K562 (cell line): ENCODE measurements at regions not wholly inside any gene's neighbourhood (a gene's known extent, or its start where the extent isn't known, plus 50 kb on each side); places are given as distances from the start of the nearest gene placed in this dataset.

Source experiments
- ATAC-seq: fragments of 200-7000 bp; cut with Tn5 transposase; 3 replicates; pipeline ENCODE4 v1.9.1; 2020; ENCODE audit warnings: moderate library complexity
- BruUV-seq: library from RNA; stranded (reverse); fragments of 400-500 nt; replicated peaks from 2 replicates; lab custom pipeline; 2021; lab: Mats Ljungman, UMichigan
- CTCF ChIA-PET: fragments of 300-600 bp; formaldehyde crosslinking; extraction: SDS; loops from one replicate; lab custom pipeline; 2021; ENCODE audit warnings: low intra/inter-chr PET ratio; lab: Yijun Ruan, JAX
- POLR2A ChIA-PET: fragments of 300-600, 350-650 bp; sonication (Branson Sonifier 250); formaldehyde crosslinking; extraction: SDS; loops from one replicate; lab custom pipeline; 2021; ENCODE audit warnings: antibody characterized with exemption, inconsistent platforms; lab: Yijun Ruan, JAX
- DNase-seq, 4 experiments: peaks; one replicate each; pipeline versions ENCODE4 v3.0.0 to v3.0.0-alpha.2; 2011 to 2018; ENCODE audit warnings: low spot score in 3 of 4, mixed read lengths in 3 of 4; ENCODE audit errors: extremely low read depth in 1 of 4
- FAIRE-seq: peaks from 2 replicates; lab custom pipeline; 2011; peaks lifted over from hg19 to GRCh38; lab: Jason Lieb, UNC
- H2AFZ ChIP-seq: 2 replicates; pipeline ENCODE4 v1.6.0; 2011; ENCODE audit warnings: low read depth, low read length, control low read depth, inconsistent platforms
- H3K27ac ChIP-seq: fragments of 200-600 bp; 3 replicates; pipeline ENCODE4 v1.8.0; 2011; ENCODE audit warnings: low read depth, mild to moderate bottlenecking, control low read depth, inconsistent platforms, low read length, moderate library complexity, mixed read lengths; ENCODE audit errors: extremely low read depth
- H3K27me3 ChIP-seq, 2 experiments: fragments of 300-600 bp in 1 of 2; 2 replicates in 1 of 2; 3 replicates in 1 of 2; pipeline versions ENCODE4 v1.6.0 to v1.8.0; 2011; ENCODE audit warnings: inconsistent platforms in 2 of 2, low read length in 2 of 2, mild to moderate bottlenecking in 1 of 2, mixed read lengths in 1 of 2, moderate library complexity in 1 of 2; ENCODE audit not compliant: control insufficient read depth in 2 of 2, insufficient read depth in 2 of 2
- H3K36me3 ChIP-seq: fragments of 300-600 bp; 3 replicates; pipeline ENCODE4 v1.8.0; 2011; ENCODE audit warnings: mild to moderate bottlenecking, low read length, inconsistent platforms; ENCODE audit not compliant: control insufficient read depth, insufficient read depth
- H3K4me1 ChIP-seq, 2 experiments: fragments of 200-600 bp in 1 of 2; replicated peaks in 1 of 2; 2 replicates in 1 of 2; 3 replicates in 1 of 2; pipeline versions ENCODE4 v1.5.1 to v1.8.0; 2011; ENCODE audit warnings: inconsistent platforms in 2 of 2, low read length in 2 of 2, mild to moderate bottlenecking in 1 of 2, mixed read lengths in 1 of 2, moderate library complexity in 1 of 2; ENCODE audit not compliant: control insufficient read depth in 2 of 2, insufficient read depth in 2 of 2
- H3K4me2 ChIP-seq: 2 replicates; pipeline ENCODE4 v1.6.1; 2011; ENCODE audit warnings: low read length, control low read depth, inconsistent platforms, mixed read lengths; ENCODE audit not compliant: insufficient read depth
- H3K4me3 ChIP-seq: fragments of 200-600 bp; sonication (generic), shearing (Covaris generic); 2 replicates; pipeline ENCODE4 v1.5.1; 2016; ENCODE audit warnings: control low read depth, inconsistent platforms
- H3K79me2 ChIP-seq: fragments of 200-600 bp; 3 replicates; pipeline ENCODE4 v1.8.0; 2011; ENCODE audit warnings: low read length, inconsistent platforms; ENCODE audit not compliant: control insufficient read depth, insufficient read depth
- H3K9ac ChIP-seq, 2 experiments: 2 replicates each; pipeline versions ENCODE4 v1.6.0 to v1.6.1; 2011; ENCODE audit warnings: low read depth in 2 of 2, low read length in 2 of 2, control low read depth in 1 of 2, inconsistent platforms in 1 of 2, mild to moderate bottlenecking in 1 of 2, mixed read lengths in 1 of 2; ENCODE audit not compliant: insufficient read depth in 1 of 2
- H3K9me1 ChIP-seq: one replicate; pipeline ENCODE4 v1.6.0; 2011; ENCODE audit warnings: inconsistent platforms, mild to moderate bottlenecking, low read length, moderate library complexity; ENCODE audit not compliant: control insufficient read depth, insufficient read depth
- H3K9me3 ChIP-seq: replicated peaks from 2 replicates; pipeline ENCODE4 v1.5.1; 2011; ENCODE audit warnings: low read depth, low read length, inconsistent platforms; ENCODE audit not compliant: control insufficient read depth, insufficient read depth
- H4K20me1 ChIP-seq: replicated peaks from 2 replicates; pipeline ENCODE4 v1.6.1; 2011; ENCODE audit warnings: low read length, inconsistent platforms, mixed read lengths; ENCODE audit not compliant: control insufficient read depth, insufficient read depth
- KHSRP ChIP-seq: fragments of 450-650 bp; IDR thresholded peaks from 2 replicates; pipeline ENCODE4 v1.6.1; 2017
- MED1 ChIP-seq: sonication (generic); formaldehyde crosslinking; IDR thresholded peaks from 2 replicates; pipeline ENCODE4 v1.8.1; 2023; ENCODE audit warnings: missing genetic modification reagents, borderline replicate concordance
- NFIX ChIP-seq: fragments of 250-450 bp; sonication (Bioruptor Pico); IDR thresholded peaks from 2 replicates; pipeline ENCODE4 v1.4.0; 2020; ENCODE audit warnings: low read depth, mild to moderate bottlenecking, moderate library complexity
- NRF1 ChIP-seq, 2 experiments: fragments of 450-650 bp; IDR thresholded peaks in 1 of 2; conservative IDR thresholded peaks in 1 of 2; 2 replicates each; pipeline ENCODE4 v1.6.1; 2014; ENCODE audit warnings: mild to moderate bottlenecking in 2 of 2
- SETDB1 ChIP-seq: IDR thresholded peaks from one replicate; pipeline ENCODE4 v1.6.1; 2012; ENCODE audit warnings: low read length, control low read depth, inconsistent platforms
- SIRT6 ChIP-seq: IDR thresholded peaks from one replicate; pipeline ENCODE4 v1.6.1; 2012; ENCODE audit warnings: low read depth, mild to moderate bottlenecking, control low read depth, inconsistent platforms, low read length, moderate library complexity
- SMARCB1 ChIP-seq: IDR thresholded peaks from 2 replicates; pipeline ENCODE4 v1.6.1; 2011; ENCODE audit warnings: improper control_type of control experiment, low read depth; ENCODE audit not compliant: insufficient read length
- TAF15 ChIP-seq: fragments of 200-400 bp; formaldehyde crosslinking; IDR thresholded peaks from 2 replicates; pipeline ENCODE4 v1.6.1; 2017; ENCODE audit warnings: mild to moderate bottlenecking, low read depth, low read length, moderate library complexity
- WGBS: fragments of 100-300 bp; shearing (Covaris generic); methylation state at CpG from one replicate; pipeline ENCODE4 v1.1.6; 2016; ENCODE audit warnings: low coverage, mixed read lengths; ENCODE audit not compliant: insufficient coverage; ENCODE audit errors: missing lambda C conversion rate; 5-methylcytosine and 5-hydroxymethylcytosine counted together
- in situ Hi-C: fragments of 300-500 bp; cut with MboI; formaldehyde crosslinking; loops from 4 replicates; pipeline ENCODE4 v1.15.0; 2018; ENCODE audit warnings: inconsistent platforms, mixed read lengths
- intact Hi-C: fragments of 100-400 bp; cut with micrococcal nuclease; formaldehyde crosslinking; loops from 2 replicates; pipeline ENCODE4 v1.14.2; 2022
- TF ChIP-seq, protein P1 (sequence below), 3 experiments: fragments of 200-800 bp in 1 of 3; fragments of 250-450 bp in 1 of 3; fragments of 450-650 bp in 1 of 3; sonication (Bioruptor Pico) in 1 of 3; sonication (Bioruptor generic) in 1 of 3; formaldehyde crosslinking in 1 of 3; IDR thresholded peaks; 2 replicates each; pipeline versions ENCODE4 v1.6.1 to v1.8.0; 2016 to 2022; ENCODE audit warnings: mild to moderate bottlenecking in 2 of 3, missing genetic modification characterization in 2 of 3, missing compliant biosample characterization in 1 of 3, moderate library complexity in 1 of 3
- TF ChIP-seq, protein P2 (sequence below): sonication (generic); formaldehyde crosslinking; IDR thresholded peaks from 2 replicates; pipeline ENCODE4 v1.4.0; 2020; ENCODE audit warnings: mild to moderate bottlenecking, missing genetic modification reagents
- TF ChIP-seq, protein P3 (sequence below): fragments of 450-650 bp; formaldehyde crosslinking; IDR thresholded peaks from 2 replicates; pipeline ENCODE4 v1.4.0; 2020; ENCODE audit warnings: mild to moderate bottlenecking, moderate library complexity
- TF ChIP-seq, protein P4 (sequence below): fragments of 150-350 bp; IDR thresholded peaks from 2 replicates; pipeline ENCODE4 v1.6.1; 2014; ENCODE audit warnings: low read depth, mild to moderate bottlenecking, low read length, borderline replicate concordance

DNA sequence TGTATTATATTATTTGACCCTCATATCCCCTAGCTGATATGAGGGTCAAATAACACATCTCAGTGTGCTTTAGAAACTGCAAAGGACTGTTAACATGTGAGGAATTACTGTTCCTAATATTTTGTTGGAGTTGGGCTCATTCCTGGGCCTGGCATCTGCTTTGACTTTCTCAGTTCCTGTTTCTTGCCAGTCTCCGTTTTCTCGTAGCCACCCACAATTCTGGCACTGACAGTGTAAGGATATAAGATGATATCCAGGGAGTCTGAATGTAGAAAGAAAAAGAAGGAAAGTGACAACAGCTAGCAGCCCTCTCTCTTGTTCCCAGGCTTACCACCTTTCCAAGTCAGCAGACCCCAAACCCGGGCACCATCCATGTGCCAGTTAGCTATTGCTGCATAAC lies 54.4 kb upstream of the SCMH1 start:
- Histone ChIP-seq H3K4me3 (no peak overlapping the region), H3K36me3 (no peaks in the 10 kb centered on the region), H3K9ac (no peak overlapping the region), H3K27ac (no peak overlapping the region), H4K20me1 (no peaks in the 10 kb centered on the region), H3K4me2 (no peak overlapping the region), H3K9me1 (no peaks in the 10 kb centered on the region), H2AFZ (no peak overlapping the region), H3K27me3 (peaks cover 18 to 49% of the 10 kb centered on the region in 2 experiments; a peak in 3 of 5 replicates), H3K4me1 (no peaks in the 10 kb centered on the region), H3K79me2 (no peaks in the 10 kb centered on the region), H3K9me3 (no peaks in the 10 kb centered on the region)
- ATAC-seq (no peak), FAIRE-seq (no peak), DNase-seq (no peak)
- in situ Hi-C loops (no loop called here), intact Hi-C loops (no loop called here)
- 0% methylated on average over 3 of the region's 3 CpGs for WGBS
- POLR2A ChIA-PET: interaction anchor here (0.6 to 1.0 kb wide), 2 partner anchors 26 to 1438 kb away, joined by 3 read pairs; no protein-coding TSS in a partner anchor
- CTCF ChIA-PET: no interaction called here
- no TSS peak for BruUV-seq
- TF ChIP-seq SETDB1 (no peak), SIRT6 (no peak), NRF1 (conservative IDR thresholded peaks at IDR 0.05 in 1 of 2, IDR thresholded peaks at IDR 0.05 in 1 of 2) (no peak), MED1 (CRISPR knock-in tag) (no peak), KHSRP (no peak), NFIX (CRISPR knock-in tag) (no peak), TAF15 (no peak), SMARCB1 (no peak)
- TF ChIP-seq, protein P1, sequence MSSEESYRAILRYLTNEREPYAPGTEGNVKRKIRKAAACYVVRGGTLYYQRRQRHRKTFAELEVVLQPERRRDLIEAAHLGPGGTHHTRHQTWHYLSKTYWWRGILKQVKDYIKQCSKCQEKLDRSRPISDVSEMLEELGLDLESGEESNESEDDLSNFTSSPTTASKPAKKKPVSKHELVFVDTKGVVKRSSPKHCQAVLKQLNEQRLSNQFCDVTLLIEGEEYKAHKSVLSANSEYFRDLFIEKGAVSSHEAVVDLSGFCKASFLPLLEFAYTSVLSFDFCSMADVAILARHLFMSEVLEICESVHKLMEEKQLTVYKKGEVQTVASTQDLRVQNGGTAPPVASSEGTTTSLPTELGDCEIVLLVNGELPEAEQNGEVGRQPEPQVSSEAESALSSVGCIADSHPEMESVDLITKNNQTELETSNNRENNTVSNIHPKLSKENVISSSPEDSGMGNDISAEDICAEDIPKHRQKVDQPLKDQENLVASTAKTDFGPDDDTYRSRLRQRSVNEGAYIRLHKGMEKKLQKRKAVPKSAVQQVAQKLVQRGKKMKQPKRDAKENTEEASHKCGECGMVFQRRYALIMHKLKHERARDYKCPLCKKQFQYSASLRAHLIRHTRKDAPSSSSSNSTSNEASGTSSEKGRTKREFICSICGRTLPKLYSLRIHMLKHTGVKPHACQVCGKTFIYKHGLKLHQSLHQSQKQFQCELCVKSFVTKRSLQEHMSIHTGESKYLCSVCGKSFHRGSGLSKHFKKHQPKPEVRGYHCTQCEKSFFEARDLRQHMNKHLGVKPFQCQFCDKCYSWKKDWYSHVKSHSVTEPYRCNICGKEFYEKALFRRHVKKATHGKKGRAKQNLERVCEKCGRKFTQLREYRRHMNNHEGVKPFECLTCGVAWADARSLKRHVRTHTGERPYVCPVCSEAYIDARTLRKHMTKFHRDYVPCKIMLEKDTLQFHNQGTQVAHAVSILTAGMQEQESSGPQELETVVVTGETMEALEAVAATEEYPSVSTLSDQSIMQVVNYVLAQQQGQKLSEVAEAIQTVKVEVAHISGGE (CRISPR knock-in tag; IDR thresholded peaks at IDR 0.05): no peak
- TF ChIP-seq, protein P2, sequence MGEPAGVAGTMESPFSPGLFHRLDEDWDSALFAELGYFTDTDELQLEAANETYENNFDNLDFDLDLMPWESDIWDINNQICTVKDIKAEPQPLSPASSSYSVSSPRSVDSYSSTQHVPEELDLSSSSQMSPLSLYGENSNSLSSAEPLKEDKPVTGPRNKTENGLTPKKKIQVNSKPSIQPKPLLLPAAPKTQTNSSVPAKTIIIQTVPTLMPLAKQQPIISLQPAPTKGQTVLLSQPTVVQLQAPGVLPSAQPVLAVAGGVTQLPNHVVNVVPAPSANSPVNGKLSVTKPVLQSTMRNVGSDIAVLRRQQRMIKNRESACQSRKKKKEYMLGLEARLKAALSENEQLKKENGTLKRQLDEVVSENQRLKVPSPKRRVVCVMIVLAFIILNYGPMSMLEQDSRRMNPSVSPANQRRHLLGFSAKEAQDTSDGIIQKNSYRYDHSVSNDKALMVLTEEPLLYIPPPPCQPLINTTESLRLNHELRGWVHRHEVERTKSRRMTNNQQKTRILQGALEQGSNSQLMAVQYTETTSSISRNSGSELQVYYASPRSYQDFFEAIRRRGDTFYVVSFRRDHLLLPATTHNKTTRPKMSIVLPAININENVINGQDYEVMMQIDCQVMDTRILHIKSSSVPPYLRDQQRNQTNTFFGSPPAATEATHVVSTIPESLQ: no peak
- TF ChIP-seq, protein P3, sequence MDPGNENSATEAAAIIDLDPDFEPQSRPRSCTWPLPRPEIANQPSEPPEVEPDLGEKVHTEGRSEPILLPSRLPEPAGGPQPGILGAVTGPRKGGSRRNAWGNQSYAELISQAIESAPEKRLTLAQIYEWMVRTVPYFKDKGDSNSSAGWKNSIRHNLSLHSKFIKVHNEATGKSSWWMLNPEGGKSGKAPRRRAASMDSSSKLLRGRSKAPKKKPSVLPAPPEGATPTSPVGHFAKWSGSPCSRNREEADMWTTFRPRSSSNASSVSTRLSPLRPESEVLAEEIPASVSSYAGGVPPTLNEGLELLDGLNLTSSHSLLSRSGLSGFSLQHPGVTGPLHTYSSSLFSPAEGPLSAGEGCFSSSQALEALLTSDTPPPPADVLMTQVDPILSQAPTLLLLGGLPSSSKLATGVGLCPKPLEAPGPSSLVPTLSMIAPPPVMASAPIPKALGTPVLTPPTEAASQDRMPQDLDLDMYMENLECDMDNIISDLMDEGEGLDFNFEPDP: no peak
- TF ChIP-seq, protein P4, sequence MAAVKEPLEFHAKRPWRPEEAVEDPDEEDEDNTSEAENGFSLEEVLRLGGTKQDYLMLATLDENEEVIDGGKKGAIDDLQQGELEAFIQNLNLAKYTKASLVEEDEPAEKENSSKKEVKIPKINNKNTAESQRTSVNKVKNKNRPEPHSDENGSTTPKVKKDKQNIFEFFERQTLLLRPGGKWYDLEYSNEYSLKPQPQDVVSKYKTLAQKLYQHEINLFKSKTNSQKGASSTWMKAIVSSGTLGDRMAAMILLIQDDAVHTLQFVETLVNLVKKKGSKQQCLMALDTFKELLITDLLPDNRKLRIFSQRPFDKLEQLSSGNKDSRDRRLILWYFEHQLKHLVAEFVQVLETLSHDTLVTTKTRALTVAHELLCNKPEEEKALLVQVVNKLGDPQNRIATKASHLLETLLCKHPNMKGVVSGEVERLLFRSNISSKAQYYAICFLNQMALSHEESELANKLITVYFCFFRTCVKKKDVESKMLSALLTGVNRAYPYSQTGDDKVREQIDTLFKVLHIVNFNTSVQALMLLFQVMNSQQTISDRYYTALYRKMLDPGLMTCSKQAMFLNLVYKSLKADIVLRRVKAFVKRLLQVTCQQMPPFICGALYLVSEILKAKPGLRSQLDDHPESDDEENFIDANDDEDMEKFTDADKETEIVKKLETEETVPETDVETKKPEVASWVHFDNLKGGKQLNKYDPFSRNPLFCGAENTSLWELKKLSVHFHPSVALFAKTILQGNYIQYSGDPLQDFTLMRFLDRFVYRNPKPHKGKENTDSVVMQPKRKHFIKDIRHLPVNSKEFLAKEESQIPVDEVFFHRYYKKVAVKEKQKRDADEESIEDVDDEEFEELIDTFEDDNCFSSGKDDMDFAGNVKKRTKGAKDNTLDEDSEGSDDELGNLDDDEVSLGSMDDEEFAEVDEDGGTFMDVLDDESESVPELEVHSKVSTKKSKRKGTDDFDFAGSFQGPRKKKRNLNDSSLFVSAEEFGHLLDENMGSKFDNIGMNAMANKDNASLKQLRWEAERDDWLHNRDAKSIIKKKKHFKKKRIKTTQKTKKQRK: no peak
